ENCODE measurements at regions not wholly inside any gene's neighbourhood (a gene's known extent, or its start where the extent isn't known, plus 50 kb on each side); places are given as distances from the start of the nearest gene placed in this dataset.

DNA sequence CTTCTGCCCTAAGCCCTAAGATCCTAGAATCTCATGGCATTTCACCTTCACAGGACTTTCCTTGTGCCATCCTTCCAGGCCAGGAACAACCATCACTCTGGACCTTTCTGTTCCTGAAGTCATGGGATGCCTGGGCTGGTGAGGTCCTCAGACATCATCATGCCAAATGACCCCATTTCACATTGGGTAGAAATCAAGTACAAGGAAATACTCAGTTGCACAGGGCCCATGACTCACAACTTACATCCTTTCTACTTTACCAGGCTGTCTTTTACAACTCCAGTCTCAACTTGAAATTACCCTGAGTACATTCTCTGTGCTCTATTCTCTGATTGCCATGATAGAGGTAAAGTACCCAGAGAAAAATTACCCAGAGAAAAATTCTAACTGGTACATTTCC lies 167.1 kb downstream of the PIK3R1 start:
- no peak for TF ChIP-seq EZH2 (IDR thresholded peaks at IDR 0.05; ENCODE audit: low read depth, unreplicated experiment)
- TF ChIP-seq, protein P1, sequence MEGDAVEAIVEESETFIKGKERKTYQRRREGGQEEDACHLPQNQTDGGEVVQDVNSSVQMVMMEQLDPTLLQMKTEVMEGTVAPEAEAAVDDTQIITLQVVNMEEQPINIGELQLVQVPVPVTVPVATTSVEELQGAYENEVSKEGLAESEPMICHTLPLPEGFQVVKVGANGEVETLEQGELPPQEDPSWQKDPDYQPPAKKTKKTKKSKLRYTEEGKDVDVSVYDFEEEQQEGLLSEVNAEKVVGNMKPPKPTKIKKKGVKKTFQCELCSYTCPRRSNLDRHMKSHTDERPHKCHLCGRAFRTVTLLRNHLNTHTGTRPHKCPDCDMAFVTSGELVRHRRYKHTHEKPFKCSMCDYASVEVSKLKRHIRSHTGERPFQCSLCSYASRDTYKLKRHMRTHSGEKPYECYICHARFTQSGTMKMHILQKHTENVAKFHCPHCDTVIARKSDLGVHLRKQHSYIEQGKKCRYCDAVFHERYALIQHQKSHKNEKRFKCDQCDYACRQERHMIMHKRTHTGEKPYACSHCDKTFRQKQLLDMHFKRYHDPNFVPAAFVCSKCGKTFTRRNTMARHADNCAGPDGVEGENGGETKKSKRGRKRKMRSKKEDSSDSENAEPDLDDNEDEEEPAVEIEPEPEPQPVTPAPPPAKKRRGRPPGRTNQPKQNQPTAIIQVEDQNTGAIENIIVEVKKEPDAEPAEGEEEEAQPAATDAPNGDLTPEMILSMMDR (conservative IDR thresholded peaks at IDR 0.05; ENCODE audit: low read depth in 2 of 2), result no peak

Data from GM23338 (cell line).